ENCODE measurements at regions not wholly inside any gene's neighbourhood (a gene's known extent, or its start where the extent isn't known, plus 50 kb on each side); places are given as distances from the start of the nearest gene placed in this dataset.

- H3K27me3 ChIP-seq (ENCODE audit: low read length), result no peaks in the 10 kb centered on the region
- no peak overlapping the region for H3K4me2 ChIP-seq (ENCODE audit: low read depth, low read length, poor library complexity, severe bottlenecking)
- H3K9me2 ChIP-seq (replicated peaks; ENCODE audit: insufficient read depth, low read length), result no peaks in the 10 kb centered on the region
- no peak overlapping the region for H3K27ac ChIP-seq (ENCODE audit: low read length)
- H3K9me3 ChIP-seq (ENCODE audit: low read length), result no peaks in the 10 kb centered on the region
- H3K36me3 ChIP-seq (ENCODE audit: insufficient read depth, low read length), result no peaks in the 10 kb centered on the region
- no peak overlapping the region for H2AFZ ChIP-seq (ENCODE audit: low read length)
- H4K20me1 ChIP-seq (ENCODE audit: insufficient read depth, low read depth, low read length), result no peaks in the 10 kb centered on the region
- H3K4me3 ChIP-seq (ENCODE audit: low read length), result no peak overlapping the region
- peaks cover 8% of the 10 kb centered on the region for H3K4me1 ChIP-seq (ENCODE audit: low read length)
- no peak overlapping the region for H3K9ac ChIP-seq (ENCODE audit: low read length)
- no peak for DNase-seq
- no peaks in the 10 kb centered on the region for H3K79me2 ChIP-seq (ENCODE audit: low read length)
These were observed 227.8 kb upstream of the SLC24A2 start for GRCh38 chr9:20016611-20017010.

GRCh38 chr9:20015427-20015931, 226.6 kb upstream of the SLC24A2 start:
- H2AFZ ChIP-seq (ENCODE audit: low read length), result peak overlapping the region; percentile 84
- no peak overlapping the region for H3K4me2 ChIP-seq (ENCODE audit: low read depth, low read length, poor library complexity, severe bottlenecking)
- no peak overlapping the region for H3K4me3 ChIP-seq (ENCODE audit: low read length)
- no peaks in the 10 kb centered on the region for H3K36me3 ChIP-seq (ENCODE audit: insufficient read depth, low read length)
- H3K79me2 ChIP-seq (ENCODE audit: low read length), result no peaks in the 10 kb centered on the region
- peaks cover 8% of the 10 kb centered on the region for H3K4me1 ChIP-seq (ENCODE audit: low read length)
- H3K9ac ChIP-seq (ENCODE audit: low read length), result no peak overlapping the region
- peak; percentile 43 for DNase-seq
- no peaks in the 10 kb centered on the region for H3K9me3 ChIP-seq (ENCODE audit: low read length)
- H3K27ac ChIP-seq (ENCODE audit: low read length), result no peak overlapping the region
- H3K9me2 ChIP-seq (replicated peaks; ENCODE audit: insufficient read depth, low read length), result no peaks in the 10 kb centered on the region
- H3K27me3 ChIP-seq (ENCODE audit: low read length), result no peaks in the 10 kb centered on the region
- no peaks in the 10 kb centered on the region for H4K20me1 ChIP-seq (ENCODE audit: insufficient read depth, low read depth, low read length)

GRCh38 chr9:20014168-20014567, 225.3 kb upstream of the SLC24A2 start:
- no peak overlapping the region for H3K27ac ChIP-seq (ENCODE audit: low read length)
- DNase-seq, result no peak
- H3K4me3 ChIP-seq (ENCODE audit: low read length), result no peak overlapping the region
- H3K9ac ChIP-seq (ENCODE audit: low read length), result no peak overlapping the region
- H3K79me2 ChIP-seq (ENCODE audit: low read length), result no peaks in the 10 kb centered on the region
- no peak overlapping the region for H2AFZ ChIP-seq (ENCODE audit: low read length)
- no peak overlapping the region for H3K4me2 ChIP-seq (ENCODE audit: low read depth, low read length, poor library complexity, severe bottlenecking)
- H4K20me1 ChIP-seq (ENCODE audit: insufficient read depth, low read depth, low read length), result no peaks in the 10 kb centered on the region
- H3K9me2 ChIP-seq (replicated peaks; ENCODE audit: insufficient read depth, low read length), result no peaks in the 10 kb centered on the region
- H3K4me1 ChIP-seq (ENCODE audit: low read length), result peaks cover 8% of the 10 kb centered on the region
- H3K9me3 ChIP-seq (ENCODE audit: low read length), result no peaks in the 10 kb centered on the region
- H3K36me3 ChIP-seq (ENCODE audit: insufficient read depth, low read length), result no peaks in the 10 kb centered on the region
- H3K27me3 ChIP-seq (ENCODE audit: low read length), result no peaks in the 10 kb centered on the region

GRCh38 chr9:20012232-20012631, 223.4 kb upstream of the SLC24A2 start:
- H3K36me3 ChIP-seq (ENCODE audit: insufficient read depth, low read length), result no peaks in the 10 kb centered on the region
- no peak overlapping the region for H3K9ac ChIP-seq (ENCODE audit: low read length)
- H4K20me1 ChIP-seq (ENCODE audit: insufficient read depth, low read depth, low read length), result no peaks in the 10 kb centered on the region
- H3K4me1 ChIP-seq (ENCODE audit: low read length), result peaks cover 8% of the 10 kb centered on the region
- H2AFZ ChIP-seq (ENCODE audit: low read length), result no peak overlapping the region
- H3K4me2 ChIP-seq (ENCODE audit: low read depth, low read length, poor library complexity, severe bottlenecking), result no peak overlapping the region
- no peaks in the 10 kb centered on the region for H3K9me3 ChIP-seq (ENCODE audit: low read length)
- no peaks in the 10 kb centered on the region for H3K79me2 ChIP-seq (ENCODE audit: low read length)
- no peaks in the 10 kb centered on the region for H3K9me2 ChIP-seq (replicated peaks; ENCODE audit: insufficient read depth, low read length)
- H3K27ac ChIP-seq (ENCODE audit: low read length), result no peak overlapping the region
- H3K27me3 ChIP-seq (ENCODE audit: low read length), result no peaks in the 10 kb centered on the region
- no peak for DNase-seq
- no peak overlapping the region for H3K4me3 ChIP-seq (ENCODE audit: low read length)

- Histone ChIP-seq H3K9ac (ENCODE audit: low read length) (no peak overlapping the region), H2AFZ (ENCODE audit: low read length) (no peak overlapping the region), H3K27ac (ENCODE audit: low read length) (no peak overlapping the region), H3K9me3 (ENCODE audit: low read length) (no peaks in the 10 kb centered on the region), H4K20me1 (ENCODE audit: insufficient read depth, low read depth, low read length) (no peaks in the 10 kb centered on the region), H3K4me3 (ENCODE audit: low read length) (no peak overlapping the region), H3K9me2 (replicated peaks; ENCODE audit: insufficient read depth, low read length) (no peaks in the 10 kb centered on the region), H3K4me1 (ENCODE audit: low read length) (no peaks in the 10 kb centered on the region), H3K79me2 (ENCODE audit: low read length) (no peaks in the 10 kb centered on the region), H3K36me3 (ENCODE audit: insufficient read depth, low read length) (no peaks in the 10 kb centered on the region), H3K27me3 (ENCODE audit: low read length) (no peaks in the 10 kb centered on the region), H3K4me2 (ENCODE audit: low read depth, low read length, poor library complexity, severe bottlenecking) (no peak overlapping the region)
- DNase-seq, result no peak
These were observed 220.8 kb upstream of the SLC24A2 start for GRCh38 chr9:20009606-20010005.

GRCh38 chr9:20002011-20002410, 213.2 kb upstream of the SLC24A2 start:
- Histone ChIP-seq H2AFZ (ENCODE audit: low read length) (no peak overlapping the region), H4K20me1 (ENCODE audit: insufficient read depth, low read depth, low read length) (no peaks in the 10 kb centered on the region), H3K4me3 (ENCODE audit: low read length) (no peak overlapping the region), H3K4me2 (ENCODE audit: low read depth, low read length, poor library complexity, severe bottlenecking) (no peak overlapping the region), H3K27me3 (ENCODE audit: low read length) (no peaks in the 10 kb centered on the region), H3K4me1 (ENCODE audit: low read length) (no peaks in the 10 kb centered on the region), H3K9me3 (ENCODE audit: low read length) (no peaks in the 10 kb centered on the region), H3K9me2 (replicated peaks; ENCODE audit: insufficient read depth, low read length) (no peaks in the 10 kb centered on the region), H3K36me3 (ENCODE audit: insufficient read depth, low read length) (no peaks in the 10 kb centered on the region), H3K9ac (ENCODE audit: low read length) (no peak overlapping the region), H3K79me2 (ENCODE audit: low read length) (no peaks in the 10 kb centered on the region), H3K27ac (ENCODE audit: low read length) (no peak overlapping the region)
- DNase-seq, result no peak

- no peaks in the 10 kb centered on the region for H4K20me1 ChIP-seq (ENCODE audit: insufficient read depth, low read depth, low read length)
- H3K27me3 ChIP-seq (ENCODE audit: low read length), result no peaks in the 10 kb centered on the region
- H3K4me3 ChIP-seq (ENCODE audit: low read length), result no peak overlapping the region
- H3K9me3 ChIP-seq (ENCODE audit: low read length), result no peaks in the 10 kb centered on the region
- H3K9ac ChIP-seq (ENCODE audit: low read length), result no peak overlapping the region
- no peak overlapping the region for H2AFZ ChIP-seq (ENCODE audit: low read length)
- DNase-seq, result no peak
- H3K27ac ChIP-seq (ENCODE audit: low read length), result no peak overlapping the region
- no peak overlapping the region for H3K4me2 ChIP-seq (ENCODE audit: low read depth, low read length, poor library complexity, severe bottlenecking)
- H3K4me1 ChIP-seq (ENCODE audit: low read length), result no peaks in the 10 kb centered on the region
- no peaks in the 10 kb centered on the region for H3K79me2 ChIP-seq (ENCODE audit: low read length)
- H3K9me2 ChIP-seq (replicated peaks; ENCODE audit: insufficient read depth, low read length), result no peaks in the 10 kb centered on the region
- no peaks in the 10 kb centered on the region for H3K36me3 ChIP-seq (ENCODE audit: insufficient read depth, low read length)
These were observed 212.2 kb upstream of the SLC24A2 start for GRCh38 chr9:20001058-20001457.

GRCh38 chr9:19999491-20000057, 210.7 kb upstream of the SLC24A2 start:
- Histone ChIP-seq H3K27ac (ENCODE audit: low read length) (no peak overlapping the region), H3K9me3 (ENCODE audit: low read length) (no peaks in the 10 kb centered on the region), H3K4me2 (ENCODE audit: low read depth, low read length, poor library complexity, severe bottlenecking) (no peak overlapping the region), H3K36me3 (ENCODE audit: insufficient read depth, low read length) (no peaks in the 10 kb centered on the region), H4K20me1 (ENCODE audit: insufficient read depth, low read depth, low read length) (no peaks in the 10 kb centered on the region), H3K4me3 (ENCODE audit: low read length) (no peak overlapping the region), H3K79me2 (ENCODE audit: low read length) (no peaks in the 10 kb centered on the region), H3K9ac (ENCODE audit: low read length) (no peak overlapping the region), H3K4me1 (ENCODE audit: low read length) (peaks cover 4% of the 10 kb centered on the region; the same call in 1 of the 2 replicates), H2AFZ (ENCODE audit: low read length) (peak overlapping the region; percentile 68; the same call in 1 of the 2 replicates), H3K9me2 (replicated peaks; ENCODE audit: insufficient read depth, low read length) (no peaks in the 10 kb centered on the region), H3K27me3 (ENCODE audit: low read length) (no peaks in the 10 kb centered on the region)
- no peak for DNase-seq
